SK-N-SH (cell line): ENCODE measurements at regions not wholly inside any gene's neighbourhood (a gene's known extent, or its start where the extent isn't known, plus 50 kb on each side); places are given as distances from the start of the nearest gene placed in this dataset.

ENCODE experiments used
- CTCF ChIP-seq: fragments of 200-600 bp; sonication (generic); IDR thresholded peaks from 2 replicates; pipeline ENCODE4 v1.6.1; 2017; ENCODE audit warnings: antibody characterized with exemption, mild to moderate bottlenecking, moderate library complexity
- ELF1 ChIP-seq: IDR thresholded peaks from 2 replicates; pipeline ENCODE4 v1.4.0; 2012
- FOXJ3 ChIP-seq: sonication (generic); formaldehyde crosslinking; IDR thresholded peaks from 2 replicates; pipeline ENCODE4 v1.5.1; 2020; ENCODE audit warnings: mild to moderate bottlenecking, missing genetic modification reagents
- JUND ChIP-seq: IDR thresholded peaks from 2 replicates; pipeline ENCODE4 v1.4.0; 2012
- MAX ChIP-seq: IDR thresholded peaks from 2 replicates; pipeline ENCODE4 v1.4.0; 2012; ENCODE audit warnings: low read depth
- MXI1 ChIP-seq: IDR thresholded peaks from 2 replicates; pipeline ENCODE4 v1.6.1; 2012; ENCODE audit warnings: mild to moderate bottlenecking, low read depth, low read length, improper control_type of control experiment
- POLR2AphosphoS5 ChIP-seq: IDR thresholded peaks from 2 replicates; pipeline ENCODE4 v1.6.1; 2012; ENCODE audit warnings: low read depth, low read length
- RAD21 ChIP-seq: IDR thresholded peaks from 2 replicates; pipeline ENCODE4 v1.6.1; 2012; ENCODE audit warnings: mild to moderate bottlenecking, low read length
- RCOR1 ChIP-seq: fragments of 150-350 bp; IDR thresholded peaks from 2 replicates; pipeline ENCODE4 v1.6.1; 2017; ENCODE audit warnings: antibody characterized with exemption, low read length
- SMC3 ChIP-seq: IDR thresholded peaks from 2 replicates; pipeline ENCODE4 v1.6.1; 2012; ENCODE audit warnings: low read depth, low read length, improper control_type of control experiment
- TAF1 ChIP-seq: IDR thresholded peaks from 2 replicates; pipeline ENCODE4 v1.6.1; 2012; ENCODE audit warnings: low read depth, mild to moderate bottlenecking, low read length, moderate library complexity, borderline replicate concordance
- USF2 ChIP-seq: fragments of 150-350 bp; IDR thresholded peaks from 2 replicates; pipeline ENCODE4 v1.6.1; 2017; ENCODE audit warnings: antibody characterized with exemption, low read length, low read depth, borderline replicate concordance

DNA sequence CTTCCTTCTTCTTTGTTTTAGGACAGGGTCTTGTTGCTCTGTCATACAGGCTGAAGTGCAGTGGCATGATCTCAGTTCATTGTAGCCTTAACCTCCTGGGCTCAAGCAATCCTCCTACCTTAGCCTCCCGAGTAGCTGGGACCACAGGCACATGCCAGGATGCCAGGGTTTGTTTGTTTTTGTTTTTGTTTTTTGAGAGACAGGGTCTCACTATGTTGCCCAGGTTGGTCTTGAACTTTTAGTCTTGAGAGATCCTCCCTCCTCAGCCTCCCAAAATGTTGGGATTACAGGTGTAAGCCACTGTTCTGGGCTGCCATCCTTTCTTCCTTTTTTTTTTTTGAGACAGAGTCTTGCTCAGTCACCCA lies 56.5 kb upstream of the SLC45A1 start:
- TF ChIP-seq CTCF = no peak
- TF ChIP-seq TAF1 = no peak
- no peak for TF ChIP-seq MAX
- TF ChIP-seq USF2 = no peak
- TF ChIP-seq SMC3 = no peak
- TF ChIP-seq RAD21 = no peak
- no peak for TF ChIP-seq POLR2AphosphoS5
- no peak for TF ChIP-seq MXI1
- no peak for TF ChIP-seq FOXJ3 (CRISPR knock-in tag)
- TF ChIP-seq RCOR1 = no peak
- TF ChIP-seq ELF1 = no peak
- no peak for TF ChIP-seq JUND
